H9 (cell line): ENCODE measurements at regions not wholly inside any gene's neighbourhood (a gene's known extent, or its start where the extent isn't known, plus 50 kb on each side); places are given as distances from the start of the nearest gene placed in this dataset.
A peak's percentile ranks its signal among the peaks of the same experiment; 100 is the strongest.

Experiments used
- DNase-seq: peaks from one replicate; pipeline ENCODE4 v3.0.0-alpha.2; 2017
- H2AFZ ChIP-seq: one replicate; pipeline ENCODE4 v1.6.1; 2013; ENCODE audit warnings: mild to moderate bottlenecking, low read length, control low read depth, moderate library complexity
- H2AK5ac ChIP-seq: 2 replicates; pipeline ENCODE4 v1.6.1; 2013; ENCODE audit warnings: low read length, control low read depth, mixed read lengths; ENCODE audit not compliant: insufficient read length
- H2BK120ac ChIP-seq: one replicate; pipeline ENCODE4 v1.6.1; 2013; ENCODE audit warnings: low read depth, mild to moderate bottlenecking, low read length, control low read depth, inconsistent platforms; ENCODE audit not compliant: poor library complexity, severe bottlenecking
- H2BK12ac ChIP-seq: 2 replicates; pipeline ENCODE4 v1.6.1; 2013; ENCODE audit warnings: low read length, control low read depth, mixed read lengths, low read depth; ENCODE audit not compliant: insufficient read length
- H2BK15ac ChIP-seq: 2 replicates; pipeline ENCODE4 v1.6.1; 2013; ENCODE audit warnings: low read depth, low read length, control low read depth
- H2BK20ac ChIP-seq: one replicate; pipeline ENCODE4 v1.6.1; 2013; ENCODE audit warnings: low read depth, mild to moderate bottlenecking, low read length, control low read depth, inconsistent platforms; ENCODE audit not compliant: poor library complexity, severe bottlenecking
- H2BK5ac ChIP-seq: 2 replicates; pipeline ENCODE4 v1.6.1; 2013; ENCODE audit warnings: low read length, control low read depth, mixed read lengths; ENCODE audit not compliant: insufficient read length
- H3K14ac ChIP-seq: 2 replicates; pipeline ENCODE4 v1.6.1; 2013; ENCODE audit warnings: low read length, control low read depth; ENCODE audit not compliant: insufficient read depth
- H3K18ac ChIP-seq: 2 replicates; pipeline ENCODE4 v1.6.1; 2013; ENCODE audit warnings: low read depth, mild to moderate bottlenecking, mixed read lengths, low read length, control low read depth; ENCODE audit not compliant: insufficient read length
- H3K23ac ChIP-seq: 2 replicates; pipeline ENCODE4 v1.6.1; 2013; ENCODE audit warnings: low read length, control low read depth, mixed read lengths, low read depth; ENCODE audit not compliant: insufficient read length
- H3K23me2 ChIP-seq: 2 replicates; pipeline ENCODE4 v1.6.1; 2013; ENCODE audit warnings: low read depth, mild to moderate bottlenecking, mixed read lengths, low read length, control low read depth; ENCODE audit not compliant: insufficient read length, poor library complexity, severe bottlenecking
- H3K27ac ChIP-seq: 2 replicates; pipeline ENCODE4 v1.5.1; 2013; ENCODE audit warnings: low read length, control low read depth, mixed read lengths, low read depth; ENCODE audit not compliant: insufficient read length
- H3K27me3 ChIP-seq: 2 replicates; pipeline ENCODE4 v1.6.1; 2013; ENCODE audit warnings: low read length, control low read depth, inconsistent platforms; ENCODE audit not compliant: insufficient read depth
- H3K4ac ChIP-seq: 2 replicates; pipeline ENCODE4 v1.6.1; 2013; ENCODE audit warnings: low read depth, mild to moderate bottlenecking, control low read depth, inconsistent platforms, low read length, moderate library complexity
- H3K4me1 ChIP-seq: 2 replicates; pipeline ENCODE4 v1.6.1; 2013; ENCODE audit warnings: low read length, control low read depth, inconsistent platforms; ENCODE audit not compliant: insufficient read depth
- H3K4me2 ChIP-seq: 2 replicates; pipeline ENCODE4 v1.6.1; 2013; ENCODE audit warnings: low read length, control low read depth, mixed read lengths; ENCODE audit not compliant: insufficient read length, insufficient read depth
- H3K56ac ChIP-seq: 2 replicates; pipeline ENCODE4 v1.6.1; 2013; ENCODE audit warnings: low read depth, mild to moderate bottlenecking, mixed read lengths, low read length, control low read depth; ENCODE audit not compliant: insufficient read length
- H3K79me1 ChIP-seq: 2 replicates; pipeline ENCODE4 v1.6.1; 2013; ENCODE audit warnings: low read depth, mild to moderate bottlenecking, moderate library complexity, low read length, control low read depth, inconsistent platforms; ENCODE audit not compliant: insufficient read depth, poor library complexity, severe bottlenecking
- H3K79me2 ChIP-seq: 2 replicates; pipeline ENCODE4 v1.6.1; 2013; ENCODE audit warnings: low read length, control low read depth, inconsistent platforms; ENCODE audit not compliant: insufficient read depth
- H3K9ac ChIP-seq: 2 replicates; pipeline ENCODE4 v1.6.1; 2013; ENCODE audit warnings: low read length, control low read depth, mixed read lengths; ENCODE audit not compliant: insufficient read length; ENCODE audit errors: extremely low read depth
- H3K9me3 ChIP-seq: one replicate; pipeline ENCODE4 v1.6.1; 2013; ENCODE audit warnings: low read depth, low read length, inconsistent platforms; ENCODE audit not compliant: control insufficient read depth
- H3T11ph ChIP-seq: one replicate; pipeline ENCODE4 v1.6.1; 2013; ENCODE audit warnings: mild to moderate bottlenecking, low read length, control low read depth, inconsistent platforms
- H4K20me1 ChIP-seq: one replicate; pipeline ENCODE4 v1.6.1; 2013; ENCODE audit not compliant: control insufficient read depth, insufficient read length, insufficient read depth
- H4K5ac ChIP-seq: 2 replicates; pipeline ENCODE4 v1.6.1; 2013; ENCODE audit warnings: low read depth, mild to moderate bottlenecking, mixed read lengths, low read length, control low read depth; ENCODE audit not compliant: insufficient read length
- H4K8ac ChIP-seq: replicated peaks from 2 replicates; pipeline ENCODE4 v1.6.1; 2013; ENCODE audit warnings: low read length, control low read depth, mixed read lengths, low read depth; ENCODE audit not compliant: insufficient read length
- H4K91ac ChIP-seq: 2 replicates; pipeline ENCODE4 v1.6.1; 2013; ENCODE audit warnings: low read depth, mild to moderate bottlenecking, moderate library complexity, mixed read lengths, low read length, control low read depth; ENCODE audit not compliant: insufficient read length
- H3K27ac Mint-ChIP-seq, 3 experiments: 2 replicates in 2 of 3; 3 replicates in 1 of 3; pipeline ENCODE4 v1.8.0; 2020 to 2021; ENCODE audit warnings: mixed read lengths in 3 of 3, mild to moderate bottlenecking in 1 of 3, moderate library complexity in 1 of 3
- H3K27me3 Mint-ChIP-seq: 2 replicates; pipeline ENCODE4 v1.8.0; 2021; ENCODE audit warnings: low read depth, mild to moderate bottlenecking, moderate library complexity, mixed read lengths
- H3K36me3 Mint-ChIP-seq, 3 experiments: 2 replicates in 2 of 3; 3 replicates in 1 of 3; pipeline ENCODE4 v1.8.0; 2020 to 2021; ENCODE audit warnings: low read depth in 3 of 3, mixed read lengths in 3 of 3; ENCODE audit not compliant: insufficient read depth in 1 of 3
- H3K4me1 Mint-ChIP-seq, 2 experiments: 2 replicates each; pipeline ENCODE4 v1.8.0; 2020; ENCODE audit warnings: mixed read lengths in 2 of 2
- H3K4me3 Mint-ChIP-seq, 2 experiments: 2 replicates in 1 of 2; 3 replicates in 1 of 2; pipeline ENCODE4 v1.8.0; 2020 to 2021; ENCODE audit warnings: mild to moderate bottlenecking in 2 of 2, mixed read lengths in 2 of 2, moderate library complexity in 1 of 2
- H3K9me3 Mint-ChIP-seq, 2 experiments: 2 replicates in 1 of 2; 3 replicates in 1 of 2; pipeline ENCODE4 v1.8.0; 2020; ENCODE audit warnings: mild to moderate bottlenecking in 2 of 2, mixed read lengths in 2 of 2, moderate library complexity in 1 of 2
- CTCF ChIP-seq: fragments of 200-600 bp; sonication (generic); conservative IDR thresholded peaks from 3 replicates; pipeline ENCODE4 v1.8.0; 2021; ENCODE audit warnings: antibody characterized with exemption, mild to moderate bottlenecking
- WGBS: extraction: QIAGEN DNeasy Blood & Tissue Kit; methylation state at CpG from one replicate; pipeline ENCODE4 v1.1.7; 2013; ENCODE audit warnings: missing lambda C conversion rate, low lambda C conversion rate, mixed read lengths; ENCODE audit not compliant: insufficient read length; ENCODE audit errors: extremely low coverage; 5-methylcytosine and 5-hydroxymethylcytosine counted together

- Histone ChIP-seq H3K14ac (no peak overlapping the region), H3K56ac (no peak overlapping the region), H2AK5ac (no peak overlapping the region), H3K4me1 (no peaks in the 10 kb centered on the region; the same call in 1 of the 2 replicates), H2AFZ (peak overlapping the region; percentile 34), H2BK12ac (no peak overlapping the region), H3K4ac (no peak overlapping the region), H4K5ac (no peak overlapping the region), H2BK15ac (no peak overlapping the region), H3K27me3 (no peaks in the 10 kb centered on the region), H3K9me3 (no peaks in the 10 kb centered on the region), H3K18ac (no peak overlapping the region), H3K9ac (no peak overlapping the region), H2BK120ac (no peak overlapping the region), H4K8ac (peak overlapping the region; percentile 16), H3K23ac (no peak overlapping the region), H3K23me2 (no peaks in the 10 kb centered on the region), H4K20me1 (no peaks in the 10 kb centered on the region), H3T11ph (no peak overlapping the region), H4K91ac (no peak overlapping the region), H3K27ac (no peak overlapping the region), H2BK20ac (no peak overlapping the region), H3K79me2 (no peaks in the 10 kb centered on the region), H3K79me1 (no peaks in the 10 kb centered on the region), H2BK5ac (no peak overlapping the region), H3K4me2 (no peak overlapping the region)
- H3K9me3 Mint-ChIP-seq: no peaks in the 10 kb centered on the region; a peak in 1 of 5 replicates
- H3K4me1 Mint-ChIP-seq: peaks cover 4 to 8% of the 10 kb centered on the region in 2 experiments
- no peak overlapping the region for H3K4me3 Mint-ChIP-seq
- peak; percentile 26 for DNase-seq
- WGBS: no CpG with 5 or more reads among the region's 12 CpGs
- H3K36me3 Mint-ChIP-seq: peaks cover 0 to 4% (median 1%) of the 10 kb centered on the region in 3 experiments; a peak in 3 of 7 replicates
- TF ChIP-seq CTCF: no peak
- peak overlapping the region; percentile 10 to 68 (median 28); a peak in 3 of 7 replicates for H3K27ac Mint-ChIP-seq
- no peaks in the 10 kb centered on the region; the same call in 1 of the 2 replicates for H3K27me3 Mint-ChIP-seq
These were observed 229.5 kb downstream of the UBE3D start for GRCh38 chr6:82836022-82836575.
